HTR-8/SVneo (cell line): ENCODE measurements at regions not wholly inside any gene's neighbourhood (a gene's known extent, or its start where the extent isn't known, plus 50 kb on each side); places are given as distances from the start of the nearest gene placed in this dataset.
A peak's percentile ranks its signal among the peaks of the same experiment; 100 is the strongest.
"Not testable (repeated sequence)": the region's sequence is repeated elsewhere in the genome, so short reads cannot be mapped to it uniquely, and the experiment has no call there.

ENCODE experiments used
- DNase-seq: peaks from one replicate; pipeline ENCODE4 v3.0.0; 2011; ENCODE audit warnings: low spot score, mixed read lengths; ENCODE audit not compliant: insufficient read length
- FAIRE-seq: peaks from 2 replicates; lab custom pipeline; 2011; peaks lifted over from hg19 to GRCh38; lab: Jason Lieb, UNC

- no peak for FAIRE-seq
- no peak for DNase-seq
Observed at GRCh38 chr6:133778414-133779130, 110.3 kb upstream of the TCF21 start.

DNA sequence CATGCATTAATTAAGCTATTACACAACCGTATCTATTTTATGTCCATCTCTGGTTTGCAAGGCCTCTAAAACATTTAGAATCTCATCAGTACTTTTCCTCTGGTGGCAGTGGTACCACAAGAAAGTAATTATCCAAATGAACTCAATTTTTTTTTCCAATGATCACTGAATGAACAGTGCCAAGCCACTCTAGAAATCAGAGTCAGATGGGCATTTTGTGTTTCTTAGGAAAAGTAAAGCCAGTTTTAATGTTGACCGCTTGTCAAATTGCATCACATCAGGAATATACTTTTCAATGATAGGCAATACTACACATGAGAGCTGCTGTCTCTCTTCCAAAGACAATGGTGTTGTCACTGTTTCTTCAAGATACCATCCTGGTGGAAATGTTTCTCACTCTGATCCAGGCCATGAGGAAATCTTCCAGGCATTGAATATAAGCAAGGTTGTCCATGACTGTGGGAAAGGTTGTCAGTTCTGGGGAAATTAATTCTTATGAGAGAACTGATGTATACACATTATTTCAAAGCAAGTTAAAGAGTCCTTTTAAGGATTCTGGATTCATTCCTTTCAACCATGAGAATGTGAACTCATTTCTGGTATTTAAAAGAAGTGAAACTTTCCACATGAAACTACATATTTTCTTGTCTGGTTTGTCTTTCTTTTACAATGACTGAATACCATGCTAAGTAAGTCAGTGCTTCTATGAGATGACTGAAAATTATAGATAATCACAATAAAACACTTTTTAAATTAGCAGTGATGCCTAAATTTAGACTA, 108.8 kb upstream of the TCF21 start:
- DNase-seq (no peak), FAIRE-seq (no peak)

DNA sequence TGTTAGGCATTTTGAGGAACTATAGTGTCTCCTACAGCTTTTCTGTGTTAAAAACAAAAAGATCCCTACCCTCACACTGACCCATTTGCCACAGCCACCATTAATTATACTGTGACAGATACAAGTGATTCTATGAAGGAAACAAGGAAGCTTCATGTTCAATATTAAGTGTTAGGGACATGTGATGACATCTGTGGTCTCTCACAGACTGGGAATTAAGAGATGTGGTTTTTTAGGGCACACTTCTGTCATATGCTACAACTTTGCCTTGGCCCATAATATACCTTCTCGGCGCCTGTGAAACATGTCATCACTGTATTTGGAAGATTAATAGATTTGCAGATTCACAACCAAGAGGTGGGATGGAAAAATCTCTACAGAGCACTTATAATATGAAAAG, 102.9 kb upstream of the TCF21 start:
- DNase-seq (no peak), FAIRE-seq (no peak)

- FAIRE-seq, result no peak
Observed at GRCh38 chr6:133787122-133787521, 101.8 kb upstream of the TCF21 start.

DNA sequence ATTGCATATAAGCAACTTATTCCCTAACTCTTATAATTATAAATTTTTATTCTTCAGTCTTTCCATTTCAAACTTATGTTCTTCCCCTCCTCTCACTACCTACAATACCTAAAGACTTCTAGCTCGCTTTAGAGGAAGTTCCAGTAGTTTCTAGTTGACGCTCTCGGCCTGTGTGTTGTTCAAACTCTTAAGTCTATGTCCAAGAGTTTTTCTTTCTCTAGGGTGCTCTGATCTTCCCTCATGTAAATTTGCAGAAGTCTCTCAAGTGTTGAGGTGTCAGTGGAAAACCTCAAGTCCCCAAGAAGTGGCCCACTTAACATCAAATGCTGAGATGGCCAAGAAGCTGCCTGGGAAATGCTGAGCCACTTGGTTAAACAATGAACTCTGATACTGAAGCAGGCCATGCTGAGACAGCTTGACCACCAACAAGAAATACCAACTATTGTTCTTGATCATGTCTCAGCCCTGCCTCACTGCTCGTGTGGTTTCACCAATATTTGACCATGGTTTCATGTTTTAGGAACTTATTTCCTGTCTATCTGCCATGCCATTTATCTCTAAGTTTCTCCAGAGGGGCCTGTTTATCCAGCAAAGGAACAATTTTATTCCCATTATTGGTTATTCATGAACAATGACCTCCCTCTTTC, 100.9 kb upstream of the TCF21 start:
- FAIRE-seq (no peak), DNase-seq (no peak)

More at GRCh38 chr6:133787122-133787521, 101.8 kb upstream of the TCF21 start:
- no peak for DNase-seq

DNA sequence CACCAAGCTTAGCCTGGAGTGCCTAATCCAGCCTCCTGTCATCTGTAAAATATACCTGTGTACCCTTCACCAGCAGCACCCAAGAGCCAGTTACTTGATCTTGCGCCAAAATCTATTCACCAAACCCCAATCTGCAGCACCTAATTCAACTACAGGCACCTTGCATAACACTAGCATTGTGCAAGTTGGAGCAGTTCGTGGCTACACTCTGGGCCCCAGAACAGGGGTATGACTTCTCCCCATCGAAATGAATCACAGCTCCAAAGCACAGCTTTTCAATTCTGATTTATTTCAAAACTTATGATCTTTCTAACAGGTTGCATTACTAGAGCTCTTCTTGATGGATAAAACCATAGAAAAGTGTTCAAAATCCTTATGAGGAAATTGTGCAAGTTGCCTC, 100.4 kb upstream of the TCF21 start:
- DNase-seq, result no peak
- FAIRE-seq, result no peak

DNA sequence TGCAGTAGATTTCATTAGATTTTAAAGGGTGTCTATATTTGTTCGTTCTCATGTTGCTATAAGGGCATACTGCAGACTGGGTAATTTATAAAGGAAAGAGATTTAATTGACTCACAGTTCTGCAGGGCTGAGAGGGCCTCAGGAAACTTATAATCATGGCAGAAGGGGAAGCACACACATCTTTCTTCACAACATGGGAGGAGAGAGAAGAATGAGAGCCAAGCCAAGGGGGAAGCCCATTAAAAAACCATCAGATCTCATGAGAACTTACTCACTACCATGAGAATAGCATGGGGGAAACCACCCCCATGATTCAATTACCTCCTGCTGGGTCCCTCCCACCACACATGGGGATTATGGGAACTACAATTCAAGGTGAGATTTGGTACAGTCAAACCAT, 99.5 kb upstream of the TCF21 start:
- not testable (repeated sequence) for FAIRE-seq, DNase-seq

GRCh38 chr6:133790756-133791155, 98.2 kb upstream of the TCF21 start:
- FAIRE-seq, DNase-seq: not testable (repeated sequence)

- not testable (repeated sequence) for FAIRE-seq, DNase-seq
Observed at GRCh38 chr6:133795051-133795450, 93.9 kb upstream of the TCF21 start.

GRCh38 chr6:133796235-133796634, 92.7 kb upstream of the TCF21 start:
- no peak for DNase-seq
- FAIRE-seq, result no peak

DNA sequence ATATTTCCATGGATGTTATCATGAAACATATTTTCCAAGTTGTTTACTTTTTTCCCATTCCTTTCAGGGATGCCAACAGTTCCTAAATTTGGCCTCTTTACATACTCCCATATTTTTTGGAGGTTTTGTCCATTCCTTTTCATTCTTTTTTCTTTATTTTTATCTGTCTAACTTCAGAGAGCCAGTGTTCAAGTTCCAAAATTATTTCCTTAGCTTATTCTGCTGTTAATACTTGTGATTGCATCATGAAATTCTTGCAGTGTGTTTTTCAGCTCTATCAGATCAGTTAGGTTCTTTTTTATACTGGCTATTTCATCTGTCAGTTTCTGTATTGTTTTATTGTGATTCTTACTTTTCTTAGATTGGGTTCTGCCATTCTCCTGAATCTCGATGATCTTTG, 89.9 kb upstream of the TCF21 start:
- DNase-seq (no peak), FAIRE-seq (no peak)

GRCh38 chr6:133802861-133803260, 86.1 kb upstream of the TCF21 start:
- no peak for DNase-seq
- no peak for FAIRE-seq

DNA sequence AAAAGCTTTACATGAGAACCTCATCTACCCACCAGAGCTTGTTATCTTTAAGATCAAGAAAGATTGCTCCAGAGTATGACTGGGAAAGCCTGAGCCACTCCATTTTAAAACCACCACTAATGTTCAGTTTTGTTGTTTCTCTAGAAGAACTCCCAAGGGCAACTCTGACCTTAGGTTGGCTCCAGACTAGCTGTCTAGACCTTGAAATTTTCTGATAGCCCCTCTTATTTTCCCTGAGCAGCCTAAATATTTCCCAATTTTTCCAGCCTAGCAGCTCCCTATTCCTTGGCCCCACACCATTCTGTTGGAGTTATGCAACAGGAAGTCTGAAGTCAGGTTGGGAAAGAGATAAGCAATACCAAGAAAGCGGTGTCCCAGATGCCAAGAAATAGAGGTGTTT, 84.6 kb upstream of the TCF21 start:
- FAIRE-seq, result no peak
- DNase-seq, result peak; percentile 11

- DNase-seq, result no peak
- no peak for FAIRE-seq
Observed at GRCh38 chr6:133805876-133806275, 83.0 kb upstream of the TCF21 start.

GRCh38 chr6:133806382-133807140, 82.4 kb upstream of the TCF21 start:
- DNase-seq, result no peak
- no peak for FAIRE-seq

DNA sequence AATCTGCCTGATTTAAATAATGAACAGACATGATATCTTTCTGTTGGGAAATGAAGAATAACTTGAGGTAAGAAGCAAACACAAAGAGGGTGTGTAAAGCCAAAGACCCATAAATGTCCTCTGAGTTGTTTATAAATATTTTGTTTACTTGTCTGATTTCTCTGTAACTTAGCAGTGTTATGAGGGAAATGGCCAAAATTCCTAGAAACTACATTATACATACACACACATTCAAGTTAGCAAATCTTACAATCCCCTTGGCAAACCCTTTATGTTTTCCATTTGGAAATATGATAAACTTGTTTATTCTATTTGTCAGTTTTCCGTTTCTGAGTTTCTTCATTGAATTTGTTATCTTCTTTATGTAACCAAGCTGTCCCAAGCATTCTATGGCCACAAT, 81.4 kb upstream of the TCF21 start:
- no peak for FAIRE-seq

DNA sequence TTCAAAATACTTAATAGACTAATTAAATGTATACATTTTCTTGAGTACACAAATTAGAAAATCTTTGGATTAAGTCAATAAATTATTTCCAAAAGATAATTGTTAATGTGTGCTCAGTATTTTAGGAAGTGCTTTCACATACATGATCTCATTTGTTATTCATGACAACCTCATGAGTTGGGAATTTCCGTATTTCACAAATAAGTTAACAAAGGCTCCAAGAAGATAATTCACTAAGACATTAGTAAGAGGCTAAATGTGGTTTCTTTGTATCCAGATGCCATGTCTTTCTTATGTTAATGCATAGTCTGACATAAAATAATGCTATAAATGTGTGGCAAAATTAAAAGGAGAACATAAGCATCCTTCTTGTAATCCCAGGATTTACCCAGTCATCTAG, 79.5 kb upstream of the TCF21 start:
- DNase-seq, result no peak
- FAIRE-seq, result no peak

More for the DNA sequence above, 81.4 kb upstream of the TCF21 start:
- DNase-seq, result no peak

DNA sequence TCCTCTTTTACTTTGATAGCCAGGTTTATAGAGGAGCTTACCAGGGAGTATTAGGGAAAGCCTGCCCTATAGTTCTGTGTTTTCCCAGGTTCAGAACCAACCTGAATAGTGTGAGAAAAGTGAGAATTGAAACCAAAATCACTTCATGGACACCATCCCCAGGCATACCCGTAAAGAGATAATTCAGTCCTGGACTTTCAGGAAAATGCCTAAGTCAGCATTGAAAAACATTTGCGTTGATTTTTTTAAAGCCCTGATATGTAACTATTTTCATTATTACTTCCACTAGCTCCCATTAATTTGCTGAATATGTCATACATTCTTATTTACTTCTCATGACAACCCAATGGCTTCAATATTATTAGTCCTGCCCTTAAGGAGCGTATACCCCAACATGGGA, 77.4 kb upstream of the TCF21 start:
- DNase-seq, result no peak
- FAIRE-seq, result no peak

DNA sequence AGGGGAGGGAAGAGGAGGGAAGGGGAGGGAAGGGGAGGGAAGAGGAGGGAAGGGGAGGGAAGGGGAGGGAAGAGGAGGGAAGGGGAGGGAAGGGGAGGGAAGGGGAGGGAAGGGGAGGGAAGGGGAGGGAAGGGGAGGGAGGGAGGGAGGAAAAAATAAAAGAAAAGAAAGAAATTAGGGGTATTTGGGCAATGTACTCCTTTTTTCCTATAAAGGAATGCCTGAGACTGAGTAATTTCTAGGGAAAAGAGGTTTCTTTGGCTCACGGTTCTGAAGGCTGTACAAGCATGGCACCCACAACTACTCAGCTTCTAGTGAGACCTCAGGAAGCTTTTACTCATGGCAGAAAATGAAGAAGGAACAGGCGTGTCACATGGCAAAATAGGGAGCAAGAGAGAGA, 76.5 kb upstream of the TCF21 start:
- not testable (repeated sequence) for DNase-seq, FAIRE-seq

- DNase-seq, result no peak
- no peak for FAIRE-seq
Observed at GRCh38 chr6:133814238-133814637, 74.7 kb upstream of the TCF21 start.
